ENCODE measurements at regions not wholly inside any gene's neighbourhood (a gene's known extent, or its start where the extent isn't known, plus 50 kb on each side); places are given as distances from the start of the nearest gene placed in this dataset.

DNA sequence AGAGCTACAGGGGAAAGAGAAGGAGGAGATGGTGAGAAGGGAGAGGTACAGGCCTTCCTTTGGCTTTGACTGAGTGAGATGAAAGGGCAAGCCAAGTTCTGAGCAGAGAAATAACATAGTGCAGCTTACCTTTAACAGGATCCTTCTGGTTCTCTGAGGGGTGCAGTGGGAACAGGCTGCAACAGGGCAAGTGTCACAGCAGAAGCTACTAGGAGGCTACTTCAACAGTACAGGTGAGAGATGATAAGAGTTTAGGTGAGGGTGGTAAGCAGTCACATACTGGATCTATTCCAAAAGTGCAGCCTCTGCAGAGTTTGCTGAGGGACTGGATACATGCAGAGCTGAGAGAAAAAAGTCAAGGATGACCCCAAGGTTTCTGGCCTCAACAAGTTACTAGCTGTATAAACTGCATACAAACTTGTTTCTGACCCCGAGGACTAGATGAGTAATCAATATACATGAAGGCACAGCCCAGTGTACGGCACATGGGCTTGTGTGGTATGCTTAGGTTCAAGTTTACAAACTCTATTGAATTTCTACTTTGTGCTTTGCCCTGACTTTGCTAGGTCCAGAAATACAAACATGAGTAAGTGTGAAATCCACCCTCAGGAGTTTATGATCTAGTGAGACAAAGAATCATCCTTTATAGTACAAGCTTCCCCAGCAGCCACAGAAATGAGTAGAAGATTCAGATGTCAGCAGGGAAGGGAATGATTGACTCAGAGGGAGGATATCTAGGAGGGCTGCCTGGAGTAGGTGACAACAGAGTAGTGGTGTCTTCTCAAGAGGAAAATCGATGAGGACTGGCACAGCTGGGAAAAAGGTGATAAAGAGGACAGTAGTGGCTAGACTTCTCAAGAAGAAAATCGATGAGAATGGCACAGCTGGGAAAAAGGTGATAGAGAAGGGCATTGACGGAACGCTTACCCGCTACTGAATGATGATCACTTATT lies 78.2 kb upstream of the TJP1 start:
- CTCF ChIA-PET: interaction anchor here (0.9 to 1.5 kb wide), 2 partner anchors 21 to 25 kb away, joined by 3 to 4 read pairs; no protein-coding TSS in a partner anchor
- H3K9me3 Mint-ChIP-seq: peaks cover 10% of the 10 kb centered on the region
- H3K27ac Mint-ChIP-seq: no peak overlapping the region
- H3K27me3 Mint-ChIP-seq (ENCODE audit: low read depth): peaks cover 25% of the 10 kb centered on the region
- no peak overlapping the region for H3K4me3 Mint-ChIP-seq
- DNase-seq: no peak
- intact Hi-C loops (cut with micrococcal nuclease): no loop called here
- no peaks in the 10 kb centered on the region for H3K4me1 Mint-ChIP-seq (ENCODE audit: low read depth)
- H3K36me3 Mint-ChIP-seq (ENCODE audit: low read depth): no peaks in the 10 kb centered on the region

DNA sequence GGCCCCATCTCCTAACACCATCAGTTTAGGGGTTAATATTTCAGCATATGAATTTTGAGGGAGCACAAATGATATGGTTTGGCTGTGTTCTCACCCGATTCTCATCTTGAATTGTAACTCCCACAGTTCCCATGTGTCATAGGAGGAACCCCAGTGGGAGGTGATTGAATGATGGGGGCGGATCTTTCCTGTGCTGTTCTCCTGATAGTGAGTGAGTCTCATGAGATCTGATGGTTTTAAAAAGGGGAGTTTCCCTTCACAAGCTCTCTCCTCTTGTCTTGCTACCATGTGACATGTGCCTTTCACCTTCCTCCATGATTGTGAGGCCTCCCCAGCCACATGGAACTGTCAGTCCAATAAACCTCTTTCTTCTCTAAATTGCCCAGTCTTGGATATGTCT lies 73.8 kb upstream of the TJP1 start:
- H3K4me1 Mint-ChIP-seq (ENCODE audit: low read depth): no peaks in the 10 kb centered on the region
- no peak overlapping the region for H3K4me3 Mint-ChIP-seq

DNA sequence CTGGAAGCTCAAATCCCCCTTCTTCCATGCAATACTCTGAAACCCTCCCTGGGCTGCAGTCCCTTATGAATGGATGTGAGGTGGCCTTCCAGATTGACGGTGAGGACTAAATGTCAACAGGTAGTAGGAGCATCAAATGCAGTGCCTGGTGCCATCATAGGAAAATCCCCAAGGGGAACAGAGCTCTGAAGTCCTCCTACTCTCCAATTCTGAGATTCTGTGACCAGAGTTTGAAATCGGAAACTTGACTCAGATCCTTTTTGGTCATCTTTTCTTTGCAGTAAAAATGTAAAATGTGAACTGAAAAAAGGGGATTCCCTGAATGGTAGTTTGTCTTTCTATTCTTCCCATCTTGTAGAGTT lies 68.8 kb upstream of the TJP1 start:
- Mint-ChIP-seq H3K9me3 (peaks cover 1% of the 10 kb centered on the region), H3K4me1 (ENCODE audit: low read depth) (no peaks in the 10 kb centered on the region), H3K27ac (no peak overlapping the region), H3K36me3 (ENCODE audit: low read depth) (no peaks in the 10 kb centered on the region), H3K27me3 (ENCODE audit: low read depth) (peaks cover 25% of the 10 kb centered on the region), H3K4me3 (no peak overlapping the region)
- CTCF ChIA-PET: no interaction called here
- no peak for DNase-seq
- intact Hi-C loops (cut with micrococcal nuclease): no loop called here

More for the DNA sequence above, 73.8 kb upstream of the TJP1 start:
- Mint-ChIP-seq H3K36me3 (ENCODE audit: low read depth) (no peaks in the 10 kb centered on the region), H3K9me3 (peaks cover 10% of the 10 kb centered on the region), H3K27ac (no peak overlapping the region), H3K27me3 (ENCODE audit: low read depth) (peaks cover 32% of the 10 kb centered on the region)
- DNase-seq: no peak
- intact Hi-C loops (cut with micrococcal nuclease): no loop called here
- CTCF ChIA-PET: no interaction called here

DNA sequence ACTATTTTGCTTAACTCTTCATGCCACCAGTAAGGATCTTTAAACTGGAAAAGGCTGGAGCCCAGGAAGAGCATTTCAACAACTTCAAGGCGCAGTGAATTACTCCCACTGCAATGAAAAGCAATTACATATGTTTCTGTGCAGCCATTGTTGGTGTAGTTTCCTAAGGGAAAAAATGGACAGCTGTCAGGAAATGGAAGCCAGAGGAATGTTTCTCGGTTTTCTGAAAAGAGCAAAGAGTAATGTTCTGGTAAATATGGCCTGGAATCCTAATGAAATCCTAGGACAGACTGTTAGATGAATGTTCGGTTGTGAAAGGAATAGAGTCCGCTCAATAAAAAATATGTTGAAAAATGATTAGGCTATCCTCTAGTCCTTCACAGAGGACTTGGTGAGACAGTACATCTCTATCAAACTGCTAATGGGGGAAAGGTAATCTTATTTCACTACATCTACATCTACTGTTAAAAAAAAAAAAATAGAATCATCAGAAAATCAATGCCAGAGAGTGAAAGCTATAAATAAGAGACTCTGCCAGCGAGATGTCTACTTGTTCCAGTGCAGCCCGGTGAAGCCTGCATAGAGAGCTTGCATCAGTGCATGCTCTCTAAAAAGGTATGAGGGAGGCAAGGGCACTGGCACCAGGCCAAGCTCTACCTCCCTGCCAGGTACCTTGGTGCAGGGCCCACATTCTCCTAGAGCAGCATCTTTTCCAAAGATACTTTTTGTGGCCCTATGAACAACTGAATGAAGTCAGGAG lies 68.2 kb upstream of the TJP1 start:
- no peak for DNase-seq
- CTCF ChIA-PET: no interaction called here

DNA sequence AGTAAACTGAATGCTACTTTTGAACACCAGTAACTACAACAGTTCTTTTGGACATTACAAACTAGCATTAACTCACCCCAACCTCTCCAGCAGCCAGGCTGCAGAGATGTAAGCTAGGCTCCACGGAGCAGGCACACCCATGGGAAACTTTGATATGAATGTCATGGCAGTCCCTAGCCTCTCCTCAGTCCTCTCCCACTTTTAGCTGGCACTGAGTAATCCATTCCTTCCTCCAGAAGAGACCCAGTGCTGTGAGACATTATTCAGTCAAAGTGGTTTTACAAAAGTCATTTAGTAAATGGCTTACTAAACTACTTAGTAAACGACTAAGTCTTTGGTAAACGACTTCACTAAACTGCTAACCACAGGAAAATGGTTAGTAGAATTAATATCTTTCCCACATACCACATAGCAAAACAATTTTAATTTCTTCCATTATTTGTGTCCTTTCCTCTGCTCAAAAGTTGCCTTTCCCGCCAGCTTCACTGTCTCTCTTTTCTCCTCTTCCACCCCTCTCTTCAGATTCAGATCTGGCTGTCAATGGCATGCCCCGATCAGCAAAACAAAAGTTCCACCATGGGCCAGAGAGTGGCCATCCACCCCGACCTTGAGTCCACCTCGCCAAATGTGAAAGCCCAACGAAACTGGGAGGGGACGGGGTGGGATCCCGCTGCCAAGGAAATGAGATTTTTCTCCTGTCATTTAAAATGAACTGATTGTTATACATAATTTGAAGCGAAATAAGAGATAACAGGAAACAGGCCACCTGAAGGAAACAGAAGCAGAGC lies 67.5 kb upstream of the TJP1 start:
- H3K27me3 Mint-ChIP-seq (ENCODE audit: low read depth): peaks cover 22% of the 10 kb centered on the region
- H3K9me3 Mint-ChIP-seq: no peaks in the 10 kb centered on the region
- H3K4me3 Mint-ChIP-seq: no peak overlapping the region
- CTCF ChIA-PET: interaction anchor here (0.6 kb wide), 1 partner anchor 44 kb away, joined by 3 read pairs; no protein-coding TSS in a partner anchor
- DNase-seq: no peak
- intact Hi-C loops (cut with micrococcal nuclease): no loop called here
- H3K27ac Mint-ChIP-seq: no peak overlapping the region
- no peaks in the 10 kb centered on the region for H3K36me3 Mint-ChIP-seq (ENCODE audit: low read depth)
- no peaks in the 10 kb centered on the region for H3K4me1 Mint-ChIP-seq (ENCODE audit: low read depth)

More for the DNA sequence above, 68.2 kb upstream of the TJP1 start:
- H3K27me3 Mint-ChIP-seq (ENCODE audit: low read depth): peaks cover 23% of the 10 kb centered on the region
- no peak overlapping the region for H3K27ac Mint-ChIP-seq
- H3K4me3 Mint-ChIP-seq: no peak overlapping the region
- no peaks in the 10 kb centered on the region for H3K9me3 Mint-ChIP-seq
- H3K36me3 Mint-ChIP-seq (ENCODE audit: low read depth): no peaks in the 10 kb centered on the region
- H3K4me1 Mint-ChIP-seq (ENCODE audit: low read depth): no peaks in the 10 kb centered on the region
- intact Hi-C loops (cut with micrococcal nuclease): no loop called here

DNA sequence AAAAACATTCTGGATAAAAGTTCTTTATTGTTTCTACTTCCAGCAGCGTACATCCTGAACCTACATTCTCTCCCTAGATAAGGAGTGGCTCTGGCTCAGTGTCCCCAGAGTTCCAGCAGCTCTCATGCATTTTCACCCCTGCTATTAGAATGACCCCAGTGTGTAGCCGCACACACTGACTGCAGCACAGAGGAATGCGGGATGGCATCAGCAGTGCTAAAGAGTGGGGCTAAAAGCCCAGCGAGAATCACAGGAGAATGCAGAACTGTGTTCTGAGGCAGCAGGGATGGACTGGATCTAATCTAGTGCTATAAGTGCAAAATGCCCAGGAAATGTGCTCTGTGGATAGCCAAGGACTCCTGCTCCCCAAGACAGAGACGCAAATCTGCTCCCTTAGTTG lies 66.4 kb upstream of the TJP1 start:
- DNase-seq: no peak
- Mint-ChIP-seq H3K27me3 (ENCODE audit: low read depth) (peaks cover 29% of the 10 kb centered on the region), H3K4me1 (ENCODE audit: low read depth) (no peaks in the 10 kb centered on the region), H3K27ac (no peak overlapping the region), H3K9me3 (no peaks in the 10 kb centered on the region), H3K4me3 (no peak overlapping the region), H3K36me3 (ENCODE audit: low read depth) (no peaks in the 10 kb centered on the region)
- intact Hi-C loops (cut with micrococcal nuclease): no loop called here
- CTCF ChIA-PET: no interaction called here

DNA sequence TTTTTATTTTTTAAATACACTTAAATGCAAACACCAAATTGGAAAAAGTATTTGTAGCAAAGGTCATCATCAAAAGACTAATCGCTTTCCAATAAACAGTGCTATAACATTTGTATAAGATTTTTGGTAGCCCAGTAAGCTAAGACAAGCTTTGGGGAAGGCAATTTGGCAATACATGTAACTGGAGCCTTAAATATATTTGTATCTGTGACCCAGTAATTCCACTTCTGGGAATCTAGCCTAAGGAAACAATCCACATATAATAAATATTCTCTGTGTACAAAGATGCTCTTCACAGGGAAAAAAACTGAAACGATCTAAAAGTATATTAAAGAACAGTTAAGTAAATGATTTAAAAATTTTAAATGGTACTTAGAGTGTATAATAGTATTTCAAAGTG lies 65.5 kb upstream of the TJP1 start:
- H3K36me3 Mint-ChIP-seq (ENCODE audit: low read depth): no peaks in the 10 kb centered on the region
- H3K4me3 Mint-ChIP-seq: no peak overlapping the region
- DNase-seq: no peak
- CTCF ChIA-PET: no interaction called here
- no peak overlapping the region for H3K27ac Mint-ChIP-seq
- intact Hi-C loops (cut with micrococcal nuclease): no loop called here
- no peaks in the 10 kb centered on the region for H3K9me3 Mint-ChIP-seq
- no peaks in the 10 kb centered on the region for H3K4me1 Mint-ChIP-seq (ENCODE audit: low read depth)
- peaks cover 33% of the 10 kb centered on the region for H3K27me3 Mint-ChIP-seq (ENCODE audit: low read depth)

DNA sequence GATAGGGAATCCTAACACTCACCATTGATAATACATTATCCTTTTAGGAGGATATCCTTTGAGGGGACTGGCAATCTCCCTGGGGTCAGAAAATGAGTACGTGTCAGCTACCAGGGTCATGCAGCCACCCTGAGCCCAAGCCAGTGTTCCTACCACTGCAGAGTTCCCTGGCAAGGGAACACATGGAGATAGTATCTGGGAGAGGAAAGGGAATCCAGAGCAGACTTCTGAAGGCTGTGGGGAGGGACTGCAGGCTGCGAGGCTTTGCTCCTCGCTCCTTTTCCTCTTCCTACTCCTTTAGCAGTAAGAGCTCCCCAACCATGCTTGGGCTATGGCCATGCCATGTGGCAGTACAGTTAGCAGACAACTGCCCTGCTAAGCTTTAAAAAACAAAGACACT lies 62.9 kb upstream of the TJP1 start:
- CTCF ChIA-PET: no interaction called here
- no peaks in the 10 kb centered on the region for H3K4me1 Mint-ChIP-seq (ENCODE audit: low read depth)
- no peak overlapping the region for H3K4me3 Mint-ChIP-seq
- intact Hi-C loops (cut with micrococcal nuclease): no loop called here
- H3K27me3 Mint-ChIP-seq (ENCODE audit: low read depth): peaks cover 35% of the 10 kb centered on the region
- H3K27ac Mint-ChIP-seq: no peak overlapping the region
- H3K9me3 Mint-ChIP-seq: no peaks in the 10 kb centered on the region
- no peak for DNase-seq
- H3K36me3 Mint-ChIP-seq (ENCODE audit: low read depth): no peaks in the 10 kb centered on the region

DNA sequence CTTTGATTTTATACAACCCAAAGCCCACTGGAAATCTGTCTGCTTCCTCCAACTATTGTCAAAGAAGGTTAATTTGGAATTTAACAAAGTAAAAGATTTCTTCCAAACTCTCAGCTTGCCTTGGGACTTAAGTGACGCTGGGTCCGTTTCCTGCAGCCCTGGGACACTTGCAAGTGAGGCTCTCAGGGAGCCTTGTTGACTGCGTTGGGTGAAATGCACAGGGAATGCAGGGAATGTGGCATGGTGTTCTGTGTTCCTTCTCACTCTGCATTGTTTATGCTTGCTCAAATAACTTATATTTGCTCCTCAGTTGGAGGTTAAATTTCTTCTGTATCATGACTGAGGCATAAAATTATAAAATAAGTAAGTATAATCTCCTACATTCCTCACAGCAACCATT lies 60.9 kb upstream of the TJP1 start:
- peaks cover 32% of the 10 kb centered on the region for H3K27me3 Mint-ChIP-seq (ENCODE audit: low read depth)
- no peak overlapping the region for H3K27ac Mint-ChIP-seq
- CTCF ChIA-PET: no interaction called here
- no peak for DNase-seq
- H3K36me3 Mint-ChIP-seq (ENCODE audit: low read depth): no peaks in the 10 kb centered on the region
- H3K4me1 Mint-ChIP-seq (ENCODE audit: low read depth): no peaks in the 10 kb centered on the region
- intact Hi-C loops (cut with micrococcal nuclease): no loop called here
- H3K4me3 Mint-ChIP-seq: no peak overlapping the region
- H3K9me3 Mint-ChIP-seq: no peaks in the 10 kb centered on the region

DNA sequence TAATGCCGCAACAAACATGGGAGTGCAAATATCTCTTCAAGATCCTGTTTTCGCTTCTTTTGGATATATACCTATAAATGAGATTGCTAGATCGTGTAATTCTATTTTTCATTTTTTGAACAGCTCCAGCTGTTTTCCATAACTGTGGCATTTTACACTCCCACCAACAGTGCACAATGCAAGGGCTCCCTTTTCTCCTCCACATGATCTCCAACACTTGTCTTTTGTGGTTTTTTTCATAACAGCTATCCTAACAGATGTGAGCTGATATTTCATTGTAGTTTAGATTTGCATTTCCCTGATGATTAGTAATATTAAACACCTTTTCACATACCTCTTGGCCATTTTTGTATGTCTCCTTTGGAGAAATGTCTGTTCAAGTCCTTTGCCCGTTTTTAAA lies 58.6 kb upstream of the TJP1 start:
- Mint-ChIP-seq H3K27ac (no peak overlapping the region), H3K9me3 (no peaks in the 10 kb centered on the region), H3K4me1 (ENCODE audit: low read depth) (no peaks in the 10 kb centered on the region), H3K27me3 (ENCODE audit: low read depth) (peaks cover 40% of the 10 kb centered on the region), H3K4me3 (no peak overlapping the region), H3K36me3 (ENCODE audit: low read depth) (no peaks in the 10 kb centered on the region)
- no peak for DNase-seq
- CTCF ChIA-PET: no interaction called here
- intact Hi-C loops (cut with micrococcal nuclease): no loop called here

DNA sequence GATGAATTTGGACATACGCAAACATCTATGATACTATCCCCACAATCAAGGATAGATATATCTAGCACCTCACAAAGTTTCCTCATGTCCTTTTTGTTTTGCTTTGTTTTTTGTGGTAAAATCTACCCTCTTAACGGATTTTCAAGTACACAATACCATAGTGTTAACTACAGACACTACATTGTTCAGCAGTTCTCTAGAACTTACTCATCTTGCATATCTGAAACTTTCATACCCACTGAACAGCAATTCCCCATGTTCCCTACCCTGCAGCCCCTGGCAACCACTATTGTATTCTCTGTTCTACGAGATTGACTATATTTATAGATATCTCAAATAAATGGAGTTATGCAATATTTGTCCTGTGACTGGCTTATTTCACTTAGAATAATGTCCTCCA lies 58.1 kb upstream of the TJP1 start:
- Mint-ChIP-seq H3K9me3 (no peaks in the 10 kb centered on the region), H3K36me3 (ENCODE audit: low read depth) (no peaks in the 10 kb centered on the region), H3K4me3 (no peak overlapping the region), H3K4me1 (ENCODE audit: low read depth) (no peaks in the 10 kb centered on the region), H3K27me3 (ENCODE audit: low read depth) (peaks cover 40% of the 10 kb centered on the region), H3K27ac (no peak overlapping the region)
- CTCF ChIA-PET: no interaction called here
- intact Hi-C loops (cut with micrococcal nuclease): no loop called here
- no peak for DNase-seq

DNA sequence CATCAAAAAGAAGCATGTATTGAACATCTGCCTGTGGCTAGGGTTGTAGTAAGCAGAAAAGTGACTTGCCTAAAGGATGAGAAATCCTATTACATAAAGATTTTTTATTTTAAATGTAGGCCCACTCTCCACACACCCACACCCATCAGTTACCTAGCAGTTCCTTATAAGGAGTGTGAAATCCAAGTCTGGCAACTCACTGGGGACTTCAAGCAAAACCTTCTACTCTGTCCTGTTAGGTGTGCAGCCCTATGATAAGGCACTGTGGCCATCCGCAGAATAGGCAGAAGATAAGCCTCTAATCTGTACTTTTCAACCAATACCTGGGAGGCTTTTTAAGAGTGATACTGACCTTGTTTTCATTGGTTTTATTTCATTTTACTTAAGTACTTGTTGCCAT lies 52.7 kb upstream of the TJP1 start:
- DNase-seq: no peak
- intact Hi-C loops (cut with micrococcal nuclease): no loop called here

More for the DNA sequence above, 52.7 kb upstream of the TJP1 start:
- Mint-ChIP-seq H3K27me3 (ENCODE audit: low read depth) (peaks cover 26% of the 10 kb centered on the region), H3K36me3 (ENCODE audit: low read depth) (no peaks in the 10 kb centered on the region), H3K4me3 (no peak overlapping the region), H3K27ac (no peak overlapping the region), H3K9me3 (no peaks in the 10 kb centered on the region), H3K4me1 (ENCODE audit: low read depth) (no peaks in the 10 kb centered on the region)
- CTCF ChIA-PET: no interaction called here
